ENCODE measurements at regions not wholly inside any gene's neighbourhood (a gene's known extent, or its start where the extent isn't known, plus 50 kb on each side); places are given as distances from the start of the nearest gene placed in this dataset.

DNA sequence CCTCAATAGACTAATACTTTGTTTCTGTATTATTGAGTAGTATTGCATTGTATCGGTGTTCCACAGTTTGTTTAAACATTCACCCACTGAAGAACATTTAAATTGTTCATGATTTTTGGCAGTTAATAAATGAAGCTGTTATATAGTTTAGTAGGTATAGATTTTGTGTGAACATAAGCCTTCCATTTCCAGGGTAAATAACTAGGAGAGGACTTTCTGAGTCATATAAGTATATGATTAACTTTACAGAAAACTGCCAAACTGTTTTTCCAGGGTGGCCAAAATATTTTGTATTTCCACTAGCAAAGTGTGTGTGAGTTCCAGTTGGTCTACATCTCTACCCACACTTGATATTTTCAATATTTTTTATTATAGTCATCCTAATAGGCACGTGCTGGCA is 70.0 kb upstream of the MLIP start:
- H3K27ac Mint-ChIP-seq (ENCODE audit: unreplicated experiment): no peak overlapping the region
- no peak for DNase-seq
- peaks cover 9% of the 10 kb centered on the region for H3K4me1 Mint-ChIP-seq (ENCODE audit: low read depth, unreplicated experiment)
- peaks cover 2% of the 10 kb centered on the region for H3K9me3 Mint-ChIP-seq (ENCODE audit: low read depth, unreplicated experiment)
- no peak overlapping the region for H3K4me3 Mint-ChIP-seq (ENCODE audit: low read depth, unreplicated experiment)
- TF ChIP-seq CTCF (IDR thresholded peaks at IDR 0.05; ENCODE audit: unreplicated experiment): no peak
- H3K27me3 Mint-ChIP-seq (ENCODE audit: unreplicated experiment): no peaks in the 10 kb centered on the region
- no TSS peak for BruUV-seq (replicated peaks)
- CTCF ChIA-PET: interaction anchor here (0.8 kb wide), 1 partner anchor 10 kb away, joined by 3 read pairs; no protein-coding TSS in a partner anchor
- intact Hi-C loops (cut with micrococcal nuclease; ENCODE audit: unreplicated experiment): no loop called here
- no peaks in the 10 kb centered on the region for H3K36me3 Mint-ChIP-seq (ENCODE audit: insufficient read depth, unreplicated experiment)

DNA sequence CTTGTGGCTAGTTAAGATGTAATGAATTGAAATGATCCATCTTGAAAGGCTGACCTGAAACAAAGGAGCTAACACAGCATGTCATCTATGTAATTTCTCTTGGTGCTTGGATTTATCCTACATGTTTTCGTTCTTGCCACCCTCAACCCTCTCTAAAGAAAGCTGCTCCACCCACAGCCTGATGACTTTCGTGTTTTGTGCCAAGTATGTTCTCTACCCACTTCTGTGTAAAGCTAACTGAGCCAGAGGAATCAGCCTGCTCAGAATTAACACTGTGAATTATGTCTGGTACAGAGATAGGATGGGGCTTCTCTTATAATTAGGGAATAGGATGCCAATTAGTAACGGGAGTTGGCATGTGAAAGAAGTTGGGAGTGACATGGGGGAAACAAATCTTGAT is 67.9 kb upstream of the MLIP start:
- no TSS peak for BruUV-seq (replicated peaks)
- Mint-ChIP-seq H3K27me3 (ENCODE audit: unreplicated experiment) (no peaks in the 10 kb centered on the region), H3K4me1 (ENCODE audit: low read depth, unreplicated experiment) (peaks cover 9% of the 10 kb centered on the region), H3K9me3 (ENCODE audit: low read depth, unreplicated experiment) (peaks cover 2% of the 10 kb centered on the region), H3K27ac (ENCODE audit: unreplicated experiment) (no peak overlapping the region), H3K4me3 (ENCODE audit: low read depth, unreplicated experiment) (no peak overlapping the region), H3K36me3 (ENCODE audit: insufficient read depth, unreplicated experiment) (no peaks in the 10 kb centered on the region)
- no peak for DNase-seq
- intact Hi-C loops (cut with micrococcal nuclease; ENCODE audit: unreplicated experiment): no loop called here
- CTCF ChIA-PET: no interaction called here
- no peak for TF ChIP-seq CTCF (IDR thresholded peaks at IDR 0.05; ENCODE audit: unreplicated experiment)

DNA sequence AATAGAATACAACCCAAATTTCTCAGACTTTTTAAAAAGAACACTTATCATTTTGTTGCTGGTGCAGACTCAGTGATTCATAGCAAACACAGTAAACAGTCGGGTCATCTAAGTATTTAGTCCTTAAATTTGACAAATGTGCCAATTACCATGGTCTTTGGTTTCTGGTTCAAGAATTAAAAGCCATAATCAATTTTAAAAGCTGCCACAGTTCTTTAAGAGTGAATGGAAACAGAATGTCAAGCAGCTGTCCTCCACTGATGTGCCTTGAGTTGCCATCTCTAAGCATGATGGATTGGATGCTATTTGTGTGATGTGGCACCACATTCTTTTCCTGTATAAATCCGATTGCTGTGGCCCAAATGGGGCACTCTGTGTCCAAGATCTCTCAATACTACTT is 67.2 kb upstream of the MLIP start:
- intact Hi-C loops (cut with micrococcal nuclease; ENCODE audit: unreplicated experiment): no loop called here
- no peak for DNase-seq
- peaks cover 9% of the 10 kb centered on the region for H3K4me1 Mint-ChIP-seq (ENCODE audit: low read depth, unreplicated experiment)
- BruUV-seq (replicated peaks): no TSS peak
- TF ChIP-seq CTCF (IDR thresholded peaks at IDR 0.05; ENCODE audit: unreplicated experiment): no peak
- CTCF ChIA-PET: no interaction called here
- no peaks in the 10 kb centered on the region for H3K27me3 Mint-ChIP-seq (ENCODE audit: unreplicated experiment)
- H3K36me3 Mint-ChIP-seq (ENCODE audit: insufficient read depth, unreplicated experiment): no peaks in the 10 kb centered on the region
- H3K27ac Mint-ChIP-seq (ENCODE audit: unreplicated experiment): no peak overlapping the region
- no peak overlapping the region for H3K4me3 Mint-ChIP-seq (ENCODE audit: low read depth, unreplicated experiment)
- H3K9me3 Mint-ChIP-seq (ENCODE audit: low read depth, unreplicated experiment): peaks cover 2% of the 10 kb centered on the region

DNA sequence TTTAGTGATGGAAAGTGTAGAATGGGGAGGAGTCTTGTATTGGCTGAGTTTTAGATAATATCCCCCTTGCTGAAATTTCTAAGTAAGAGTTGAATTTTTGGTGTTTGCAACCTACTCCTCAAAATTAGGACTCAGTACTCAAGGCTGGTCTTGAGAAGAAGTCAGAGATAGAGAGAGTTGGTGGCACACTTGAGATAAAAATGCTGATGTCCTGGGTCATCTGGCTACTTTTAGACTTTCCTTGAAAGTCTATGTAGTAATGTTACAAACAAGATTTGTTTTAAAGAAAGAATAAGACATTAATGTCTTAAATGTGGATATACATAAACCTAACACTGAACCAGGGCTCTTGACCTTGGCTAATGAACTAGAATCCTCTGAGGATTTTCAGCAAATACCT is 62.5 kb upstream of the MLIP start:
- intact Hi-C loops (cut with micrococcal nuclease; ENCODE audit: unreplicated experiment): no loop called here
- Mint-ChIP-seq H3K27ac (ENCODE audit: unreplicated experiment) (no peak overlapping the region), H3K36me3 (ENCODE audit: insufficient read depth, unreplicated experiment) (no peaks in the 10 kb centered on the region), H3K4me3 (ENCODE audit: low read depth, unreplicated experiment) (no peak overlapping the region), H3K4me1 (ENCODE audit: low read depth, unreplicated experiment) (no peaks in the 10 kb centered on the region), H3K9me3 (ENCODE audit: low read depth, unreplicated experiment) (no peaks in the 10 kb centered on the region), H3K27me3 (ENCODE audit: unreplicated experiment) (no peaks in the 10 kb centered on the region)
- no TSS peak for BruUV-seq (replicated peaks)
- TF ChIP-seq CTCF (IDR thresholded peaks at IDR 0.05; ENCODE audit: unreplicated experiment): no peak
- DNase-seq: no peak
- CTCF ChIA-PET: no interaction called here

DNA sequence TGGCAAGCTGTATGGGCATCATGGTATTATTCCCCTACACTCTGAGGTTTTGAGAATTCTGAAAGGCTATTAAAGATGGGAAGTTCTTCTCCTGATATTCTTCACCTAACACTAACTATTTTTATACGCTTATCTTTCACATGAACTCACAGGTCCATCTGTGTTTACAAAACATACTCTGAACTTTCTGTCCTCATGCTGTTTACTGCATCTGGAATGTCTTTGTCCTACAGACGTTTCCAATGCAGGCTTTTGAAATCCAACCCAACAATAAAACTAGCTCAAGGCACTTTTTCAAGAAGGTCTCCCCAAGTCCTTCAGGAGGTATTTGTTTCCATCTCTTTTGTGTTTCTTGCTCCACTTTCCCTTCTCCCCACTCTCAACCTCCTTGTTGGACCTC is 60.5 kb upstream of the MLIP start:
- CTCF ChIA-PET: no interaction called here
- Mint-ChIP-seq H3K27me3 (ENCODE audit: unreplicated experiment) (no peaks in the 10 kb centered on the region), H3K4me3 (ENCODE audit: low read depth, unreplicated experiment) (no peak overlapping the region), H3K36me3 (ENCODE audit: insufficient read depth, unreplicated experiment) (no peaks in the 10 kb centered on the region), H3K27ac (ENCODE audit: unreplicated experiment) (no peak overlapping the region), H3K4me1 (ENCODE audit: low read depth, unreplicated experiment) (no peaks in the 10 kb centered on the region), H3K9me3 (ENCODE audit: low read depth, unreplicated experiment) (no peaks in the 10 kb centered on the region)
- DNase-seq: no peak
- TF ChIP-seq CTCF (IDR thresholded peaks at IDR 0.05; ENCODE audit: unreplicated experiment): no peak
- intact Hi-C loops (cut with micrococcal nuclease; ENCODE audit: unreplicated experiment): no loop called here
- BruUV-seq (replicated peaks): no TSS peak

Data from Calu3 (cell line).